Activated gamma-delta T cell treated with Interleukin-2 at 50 U/mL for 16 hours (primary cell): ENCODE measurements at regions not wholly inside any gene's neighbourhood (a gene's known extent, or its start where the extent isn't known, plus 50 kb on each side); places are given as distances from the start of the nearest gene placed in this dataset.

Experiments
- DNase-seq: peaks from one replicate; pipeline ENCODE4 v3.0.0-alpha.2; 2020

- DNase-seq, result no peak
Measured at GRCh38 chr4:54915276-54915675, 210.1 kb downstream of the KDR start.

DNA sequence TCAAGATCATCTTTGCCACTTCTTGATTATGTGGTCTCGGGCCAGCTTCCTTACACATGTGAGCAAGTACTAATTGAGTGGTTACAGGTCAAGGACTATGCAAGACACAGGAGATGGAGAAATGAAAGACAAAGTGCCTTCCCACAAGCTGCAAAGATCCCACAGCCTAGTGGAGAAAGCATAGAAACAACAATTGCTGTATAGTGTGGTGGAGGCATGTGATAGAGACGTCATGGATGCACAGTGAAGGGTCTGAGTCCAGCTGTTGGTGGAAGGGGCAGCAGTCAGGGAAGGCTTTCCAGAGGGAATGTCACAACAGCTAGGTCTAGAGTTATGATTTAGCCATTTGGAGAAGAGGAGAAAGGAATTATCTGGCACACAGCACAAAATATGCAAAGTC lies 210.6 kb downstream of the KDR start:
- DNase-seq, result no peak

GRCh38 chr4:54913751-54914526 lies 211.5 kb downstream of the KDR start:
- DNase-seq, result no peak

GRCh38 chr4:54912155-54912554 lies 213.2 kb downstream of the KDR start:
- no peak for DNase-seq

DNA sequence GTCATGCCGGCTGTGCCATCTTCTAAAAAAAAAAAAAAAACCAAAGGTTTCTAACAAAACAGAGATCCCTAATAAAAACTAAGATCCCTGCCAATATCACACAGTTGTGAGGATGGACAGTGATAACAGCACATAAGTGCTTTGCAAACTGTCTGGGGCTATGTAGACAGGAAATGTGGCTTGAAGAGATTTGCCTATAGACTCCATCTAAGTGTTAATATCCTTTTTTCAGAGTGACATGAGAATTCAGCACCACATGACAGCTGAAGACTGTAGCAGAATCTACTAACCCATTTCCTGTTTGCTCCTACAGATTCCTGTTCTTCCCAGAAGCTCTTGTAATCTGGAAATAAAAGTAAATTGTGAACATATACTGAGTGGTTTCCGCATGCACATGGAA lies 215.4 kb downstream of the KDR start:
- DNase-seq, result no peak

GRCh38 chr4:54908763-54909162 lies 216.6 kb downstream of the KDR start:
- DNase-seq, result no peak

GRCh38 chr4:54904953-54905352 lies 220.4 kb downstream of the KDR start:
- no peak for DNase-seq

GRCh38 chr4:54902976-54903375 lies 222.4 kb downstream of the KDR start:
- no peak for DNase-seq

GRCh38 chr4:54902271-54902670 lies 223.1 kb downstream of the KDR start:
- DNase-seq, result no peak

DNA sequence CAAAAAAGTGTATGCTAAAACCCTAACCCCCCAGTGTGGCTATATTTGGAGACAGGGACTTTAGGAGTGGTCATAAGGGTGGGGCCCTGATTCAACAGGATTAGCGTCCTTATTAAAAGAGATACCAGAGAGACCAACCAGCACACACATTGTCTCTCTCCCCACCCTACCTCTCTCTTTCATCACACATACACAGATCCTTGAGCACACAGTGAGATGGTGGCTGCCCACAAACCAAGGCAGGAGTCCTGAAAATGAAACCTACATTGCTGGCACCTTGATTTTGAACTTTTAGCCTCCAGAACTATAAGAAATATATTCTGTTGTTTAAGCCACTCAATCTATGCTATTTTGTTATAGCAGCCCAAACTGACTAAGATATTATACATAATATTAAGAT lies 224.2 kb downstream of the KDR start:
- DNase-seq, result no peak

GRCh38 chr4:54898656-54899340 lies 226.6 kb downstream of the KDR start:
- DNase-seq, result no peak

DNA sequence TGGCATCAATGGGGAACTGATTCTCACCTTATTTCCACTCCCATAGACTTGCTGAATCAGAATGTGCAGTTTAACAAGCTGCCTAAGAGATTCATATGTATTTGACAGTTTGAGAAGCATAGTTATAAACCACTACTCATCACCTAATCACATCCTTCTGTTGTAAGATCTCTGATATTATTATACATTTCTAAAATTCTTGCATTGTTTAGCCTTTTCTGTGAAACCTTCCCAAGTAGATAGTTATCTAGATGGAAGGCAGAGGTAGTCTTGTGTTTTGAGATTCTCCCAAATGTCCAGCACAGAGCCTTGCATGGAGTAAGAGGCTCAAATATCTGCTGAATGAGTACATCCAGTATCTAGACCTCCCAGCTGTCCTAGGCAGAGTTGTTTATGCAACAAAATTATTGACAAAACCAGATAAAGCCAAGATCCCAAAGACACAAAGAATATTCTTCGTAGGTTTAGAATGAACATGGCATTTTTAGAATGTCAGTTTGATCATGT lies 227.3 kb downstream of the KDR start:
- no peak for DNase-seq

DNA sequence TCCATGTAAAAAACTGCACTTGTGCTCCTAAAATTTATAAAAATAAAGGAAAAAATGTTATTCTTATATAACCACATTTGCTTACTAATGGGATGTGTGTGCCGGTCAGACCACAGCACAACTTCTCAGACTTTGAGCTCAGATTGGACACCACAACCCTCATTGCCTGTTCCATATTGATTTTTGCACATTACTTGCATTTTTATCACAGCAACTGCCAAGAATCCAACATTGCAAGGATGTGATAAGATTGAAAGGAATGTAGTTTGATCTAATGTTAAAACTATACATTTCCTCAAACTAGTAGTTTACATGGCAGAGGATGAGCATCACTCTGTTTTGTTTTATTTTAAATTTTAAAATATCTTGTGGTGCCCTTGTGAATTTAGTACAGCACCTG lies 227.8 kb downstream of the KDR start:
- DNase-seq, result no peak

DNA sequence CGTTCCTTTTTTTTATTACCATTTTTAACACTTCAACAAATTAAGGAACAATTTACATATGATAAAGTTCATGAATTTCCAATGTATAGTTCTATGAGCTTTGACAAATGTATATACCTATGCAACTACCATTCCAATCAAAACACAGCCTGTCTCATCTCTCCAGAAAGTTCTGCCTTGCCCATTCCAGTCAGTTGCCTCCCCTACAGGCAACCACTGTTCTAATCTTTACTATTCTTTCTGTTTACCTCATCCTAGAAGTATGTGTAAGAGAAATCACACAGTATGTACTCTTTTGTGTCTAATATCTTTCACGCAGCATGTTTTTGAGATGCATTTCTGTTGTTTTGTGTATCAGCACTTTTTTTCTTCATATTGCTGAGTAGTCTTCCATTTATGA lies 224.9 kb downstream of the KIT start:
- DNase-seq, result no peak

DNA sequence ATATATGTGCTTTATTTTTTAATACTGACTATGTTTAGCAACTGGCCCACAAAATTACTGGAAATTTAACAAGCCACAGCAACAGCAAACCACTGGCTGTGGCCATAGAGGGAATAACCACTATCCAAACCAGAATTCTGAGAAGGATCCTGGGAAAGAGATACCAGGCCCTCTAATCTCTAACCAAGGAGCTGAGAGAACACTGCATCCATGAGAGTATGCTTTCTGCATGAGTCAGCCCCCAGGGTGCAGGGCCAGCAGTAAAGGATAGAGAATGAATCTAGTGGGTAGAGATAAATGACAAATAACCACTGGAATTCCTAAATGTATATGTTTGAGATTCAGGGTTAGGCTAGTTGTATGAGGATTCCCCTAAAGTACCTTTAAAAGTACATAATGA lies 221.8 kb downstream of the KIT start:
- no peak for DNase-seq

- DNase-seq, result no peak
Measured at GRCh38 chr4:54877006-54877405, 219.2 kb downstream of the KIT start.

DNA sequence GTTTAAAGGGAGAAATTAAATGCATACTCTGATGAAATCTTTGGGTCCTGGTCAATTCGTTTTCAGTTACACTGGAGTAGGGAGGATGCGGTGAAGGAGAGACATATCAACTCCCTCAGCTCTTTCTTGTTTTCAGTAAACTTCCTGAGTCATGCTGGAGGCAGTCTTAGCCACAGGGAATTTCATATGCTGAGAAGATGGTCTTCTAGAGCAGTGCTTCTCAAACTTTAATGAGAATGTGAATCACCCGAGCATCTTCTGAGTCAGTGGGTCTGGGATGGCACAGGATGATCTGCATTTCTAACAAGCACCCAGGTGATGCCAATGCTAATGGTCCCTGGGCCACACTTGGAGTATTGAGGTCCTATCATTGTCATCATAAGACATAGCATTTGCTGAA lies 214.5 kb downstream of the KIT start:
- no peak for DNase-seq

DNA sequence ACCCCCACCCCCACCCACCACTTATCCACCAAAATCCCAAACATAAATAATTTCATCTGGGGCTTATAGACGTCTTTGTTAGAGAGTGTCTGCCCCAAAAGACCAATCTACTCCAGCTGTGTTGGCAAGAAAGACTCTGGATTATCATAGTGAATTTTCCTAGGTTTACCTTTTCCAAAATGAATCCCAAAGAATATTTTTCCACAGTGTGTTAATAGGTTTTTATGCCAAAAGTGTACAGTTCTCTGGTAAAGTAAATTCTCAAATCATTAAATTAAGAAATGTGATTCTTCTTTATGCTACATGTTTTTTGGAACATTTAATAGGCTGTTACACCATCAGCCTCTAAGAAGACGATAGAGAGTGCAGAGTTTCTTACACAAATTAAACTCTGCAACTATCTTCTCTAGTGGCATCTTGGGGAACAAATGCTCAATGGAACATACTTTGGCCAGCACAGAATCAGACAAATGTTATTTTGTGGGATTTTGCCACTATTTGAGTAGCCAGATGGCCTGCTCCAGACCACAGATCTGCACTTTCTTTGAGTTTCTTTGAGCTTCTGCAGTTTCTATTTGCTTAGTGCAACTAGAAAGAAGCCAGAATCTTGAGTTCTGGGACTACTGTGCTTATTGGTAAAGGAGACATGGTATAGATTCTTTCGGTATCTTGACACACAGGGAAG lies 206.0 kb downstream of the KIT start:
- DNase-seq, result no peak

DNA sequence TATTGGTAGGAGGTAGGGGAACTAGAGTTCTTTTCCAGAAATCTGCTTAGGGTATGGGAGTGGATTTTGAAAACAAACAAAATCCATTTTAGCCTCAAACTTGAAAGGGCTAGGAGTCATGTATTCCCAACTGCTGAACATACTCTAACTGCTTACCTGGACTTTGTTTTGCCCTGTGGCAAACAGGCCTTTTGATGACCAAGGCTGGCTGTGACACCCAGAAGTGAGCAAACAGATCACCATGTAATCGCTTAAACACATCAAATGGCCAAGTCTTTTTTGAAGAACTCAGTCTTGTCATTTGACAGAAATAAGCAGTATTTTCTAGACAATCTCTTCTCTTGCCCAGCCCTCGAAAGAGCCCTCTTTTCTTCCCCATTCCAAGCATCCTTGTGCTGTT lies 203.4 kb downstream of the KIT start:
- DNase-seq, result no peak

DNA sequence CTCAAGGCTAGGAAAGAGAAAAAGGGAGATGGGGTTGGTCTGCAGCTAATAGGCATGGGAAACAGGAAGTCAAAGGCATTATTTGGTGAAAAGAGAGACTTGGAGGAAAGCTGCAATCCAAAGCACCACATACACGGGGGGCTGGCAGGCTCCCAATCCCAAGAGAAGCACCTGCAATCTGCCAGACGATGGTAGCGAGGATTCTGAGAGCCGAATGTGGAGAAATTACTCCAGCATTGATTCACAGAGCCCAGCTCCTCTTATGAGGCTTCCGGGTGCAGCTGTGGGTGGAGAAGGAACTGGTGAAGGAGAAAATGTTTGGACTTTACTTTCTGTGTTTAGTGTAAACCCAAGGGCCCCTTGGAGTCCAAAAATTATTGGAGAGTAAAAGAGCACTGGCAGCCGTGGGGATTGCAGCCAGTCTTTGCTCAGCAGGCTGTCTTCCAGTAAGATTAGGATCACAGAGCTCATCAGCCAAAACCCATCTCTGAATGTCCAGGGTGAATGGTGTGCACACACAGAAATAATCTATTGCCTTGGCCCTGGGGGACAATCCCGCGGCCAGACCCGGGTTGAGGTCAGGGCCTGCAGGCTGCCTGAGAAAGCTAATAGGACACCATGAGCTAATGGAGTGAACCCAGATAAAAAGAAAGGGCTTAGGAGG lies 197.6 kb downstream of the KIT start:
- DNase-seq, result no peak

- no peak for DNase-seq
Measured at GRCh38 chr4:54852602-54853001, 194.8 kb downstream of the KIT start.

GRCh38 chr4:54852054-54852453 lies 194.3 kb downstream of the KIT start:
- DNase-seq, result no peak

DNA sequence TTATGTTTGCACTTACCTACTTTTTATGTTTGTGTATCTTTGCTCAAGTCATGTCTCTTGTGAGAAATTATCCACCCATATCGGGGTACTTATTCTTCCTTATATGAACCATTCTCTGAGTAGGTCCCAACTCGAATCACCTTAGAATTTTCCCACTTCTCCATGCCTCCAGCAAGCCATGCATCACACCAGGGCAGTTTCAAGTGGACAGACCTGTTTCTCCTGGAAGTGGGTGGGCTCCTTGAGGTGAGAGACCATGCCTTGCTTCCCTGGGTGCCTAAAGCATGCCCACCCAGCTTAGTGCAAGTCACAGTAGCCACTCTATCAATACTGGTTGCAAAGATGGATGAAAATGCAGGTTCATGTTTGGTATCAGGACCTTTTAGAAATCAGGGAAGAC lies 187.2 kb downstream of the KIT start:
- no peak for DNase-seq
